Epidermal melanocyte (primary cell): ENCODE measurements at regions not wholly inside any gene's neighbourhood (a gene's known extent, or its start where the extent isn't known, plus 50 kb on each side); places are given as distances from the start of the nearest gene placed in this dataset.
"Not testable (repeated sequence)": the region's sequence is repeated elsewhere in the genome, so short reads cannot be mapped to it uniquely, and the experiment has no call there.

Experiments used
- DNase-seq: peaks from one replicate; pipeline ENCODE4 v3.0.0; 2011; ENCODE audit warnings: low spot score; ENCODE audit not compliant: insufficient read length

DNA sequence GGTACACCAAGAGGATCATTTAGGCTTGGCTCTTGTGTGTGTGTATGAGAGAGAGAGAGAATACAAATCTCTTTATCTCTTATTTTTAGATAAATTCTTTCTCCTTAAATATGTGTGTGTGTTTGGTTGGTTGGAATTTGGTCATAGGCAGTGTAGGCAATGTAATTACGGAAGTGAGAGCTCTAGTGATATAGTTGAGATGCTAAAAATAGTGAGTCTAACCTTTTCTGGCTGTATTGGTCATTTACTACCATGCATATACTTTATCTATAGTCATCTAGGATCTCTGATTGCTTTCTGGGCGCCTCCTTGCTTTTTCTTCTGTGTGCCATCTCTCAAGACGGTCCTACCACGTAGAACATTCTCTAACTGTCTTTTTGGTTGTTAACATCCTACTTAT lies 250.2 kb downstream of the NUF2 start:
- no peak for DNase-seq

DNA sequence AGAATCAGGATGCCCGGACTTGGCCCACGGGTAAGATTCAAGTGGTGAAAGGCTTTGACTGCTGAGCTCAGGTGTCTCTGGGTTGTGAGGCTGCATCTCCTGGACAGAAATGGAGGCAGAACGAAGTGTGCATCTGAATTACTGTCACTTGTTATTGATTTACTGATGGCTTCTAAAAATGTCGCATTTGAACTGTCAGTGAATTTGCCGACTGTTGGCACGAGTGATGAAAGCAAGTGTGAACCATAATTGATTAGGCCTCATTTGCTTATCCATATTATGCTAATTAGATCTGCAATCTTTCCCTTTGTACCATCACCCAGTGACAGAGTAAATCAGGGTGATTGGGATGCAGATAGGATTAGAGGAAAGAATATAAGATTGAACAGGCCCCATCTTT lies 252.4 kb downstream of the NUF2 start:
- DNase-seq = no peak

DNA sequence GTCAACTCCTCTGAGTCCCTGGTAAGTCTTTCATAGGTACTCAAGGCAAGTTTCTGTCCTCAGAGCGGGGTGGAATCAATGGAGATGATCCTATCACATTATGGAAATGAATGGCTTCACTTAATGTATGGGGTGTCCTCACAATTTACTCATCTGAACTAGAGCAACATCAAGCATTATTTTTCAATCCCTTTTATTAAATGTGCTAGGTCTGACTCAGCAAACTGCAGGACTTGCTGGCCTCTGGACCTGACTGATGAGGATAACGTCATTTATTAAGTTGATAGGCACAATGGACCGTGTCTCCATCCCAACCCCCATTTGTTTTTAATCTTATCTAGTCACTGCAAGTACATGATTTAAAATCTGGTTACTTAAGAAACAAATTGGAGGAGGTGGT lies 259.2 kb downstream of the NUF2 start:
- DNase-seq = no peak

DNA sequence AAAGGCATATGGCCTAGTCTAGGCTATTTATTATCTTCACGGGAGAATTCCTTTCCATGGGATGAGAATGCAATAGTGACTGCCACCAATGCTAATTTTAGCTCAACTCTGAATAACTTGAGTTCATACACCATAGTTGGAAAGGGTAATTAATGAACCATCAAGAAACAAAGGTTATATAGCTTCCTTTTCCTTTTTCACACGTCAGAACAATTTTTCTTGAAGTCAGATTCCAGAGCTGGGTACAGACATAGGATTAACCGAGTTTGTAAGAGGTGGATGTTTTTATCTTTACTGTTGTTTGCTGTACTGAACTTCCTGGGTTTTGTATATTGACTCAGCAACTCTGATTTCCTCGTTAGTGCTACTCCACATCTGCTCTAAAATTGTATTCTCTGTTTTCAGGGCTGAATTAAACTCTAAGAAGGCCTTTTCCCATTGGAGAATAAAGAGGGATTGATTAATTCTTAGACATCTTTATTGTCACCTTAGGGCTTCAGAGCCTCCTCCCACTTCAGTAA lies 262.0 kb downstream of the NUF2 start:
- DNase-seq = no peak

DNA sequence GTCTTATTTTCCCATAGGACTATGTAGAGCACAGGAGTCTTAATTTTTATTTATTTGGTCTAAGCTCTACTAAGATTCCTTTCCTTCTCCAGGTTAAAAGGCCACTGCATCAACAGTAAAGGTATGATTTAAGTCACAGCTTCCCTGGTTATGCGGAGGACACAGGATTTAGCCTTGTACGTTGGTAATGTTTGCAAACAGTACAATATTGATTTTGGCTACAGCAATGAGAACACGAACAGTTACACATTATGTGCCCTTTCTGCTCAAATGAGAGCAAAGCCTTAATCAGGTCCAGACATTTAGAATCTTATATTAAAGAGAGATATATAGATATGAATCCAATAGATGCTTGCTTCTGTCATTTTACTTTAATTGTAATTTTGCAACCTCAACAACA lies 264.0 kb downstream of the NUF2 start:
- DNase-seq = no peak

DNA sequence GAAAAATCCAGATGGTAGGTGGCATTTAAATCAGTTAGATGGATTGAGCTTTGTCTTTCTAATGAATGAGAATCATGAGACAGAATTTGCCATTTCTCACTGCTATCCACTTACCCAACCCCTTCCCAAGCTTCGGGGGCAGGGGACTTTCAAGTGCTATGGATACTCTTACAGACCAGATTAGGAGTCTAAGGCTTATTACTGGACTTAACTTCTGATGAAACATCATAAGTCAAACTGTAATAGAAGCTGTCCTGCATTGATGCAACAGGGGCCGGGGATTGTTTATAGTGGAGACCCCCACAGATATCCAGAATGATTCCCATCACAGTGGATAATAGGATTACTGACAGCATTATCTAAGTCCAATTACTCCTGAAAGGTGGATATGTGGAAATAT lies 267.0 kb downstream of the NUF2 start:
- DNase-seq = no peak

DNA sequence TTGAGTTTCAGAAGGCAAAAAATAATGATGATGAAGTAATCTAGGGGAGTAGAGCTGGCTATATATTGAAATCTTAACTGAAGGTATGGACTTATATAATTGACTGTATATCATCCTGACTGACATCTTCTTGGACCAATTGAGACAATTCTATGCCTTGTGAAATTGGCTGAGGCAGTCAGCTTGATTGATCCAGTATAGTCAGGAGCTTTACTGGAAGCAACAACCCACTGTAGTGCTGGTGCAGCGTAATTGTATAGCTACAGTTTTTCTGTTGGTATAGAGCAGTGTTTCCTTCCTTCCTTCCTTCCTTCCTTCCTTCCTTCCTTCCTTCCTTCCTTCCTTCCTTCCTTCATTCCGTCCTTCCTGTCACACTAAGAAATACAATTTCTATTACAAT lies 268.0 kb downstream of the NUF2 start:
- DNase-seq = no peak

DNA sequence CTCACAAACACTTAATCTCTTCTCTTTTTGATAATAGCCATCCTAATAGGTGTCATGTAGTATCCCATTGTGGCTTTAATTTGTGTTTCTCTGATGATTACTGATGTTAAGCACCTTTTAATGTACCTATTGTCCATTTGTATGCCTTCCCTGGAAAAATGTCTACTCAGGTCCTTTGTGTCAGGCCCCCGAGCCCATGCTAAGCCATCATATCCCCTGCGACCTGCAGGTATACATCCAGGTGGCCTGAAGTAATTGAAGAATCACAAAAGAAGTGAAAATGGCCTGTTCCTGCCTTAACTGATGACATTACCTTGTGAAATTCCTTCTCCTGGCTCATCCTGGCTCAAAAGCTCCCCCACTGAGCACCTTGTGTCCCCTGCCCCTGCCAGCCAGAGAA lies 269.4 kb downstream of the NUF2 start:
- not testable (repeated sequence) for DNase-seq

DNA sequence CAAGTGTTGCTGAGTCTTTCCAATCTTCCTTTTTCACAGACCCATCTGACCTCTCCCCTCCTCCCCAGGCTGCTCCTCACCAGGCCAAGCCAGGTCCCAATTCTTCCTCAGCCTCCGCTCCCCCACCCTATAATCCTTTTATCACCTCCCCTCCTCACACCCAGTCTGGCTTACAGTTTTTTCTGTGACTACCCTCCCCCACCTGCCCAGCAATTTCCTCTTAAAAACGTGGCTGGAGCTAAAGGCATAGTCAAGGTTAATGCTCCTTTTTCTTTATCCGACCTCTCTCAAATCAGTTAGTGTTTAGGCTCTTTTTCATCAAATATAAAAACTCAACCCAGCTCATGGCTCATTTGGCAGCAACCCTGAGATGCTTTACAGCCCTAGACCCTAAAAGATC lies 270.9 kb downstream of the NUF2 start:
- DNase-seq = not testable (repeated sequence)

DNA sequence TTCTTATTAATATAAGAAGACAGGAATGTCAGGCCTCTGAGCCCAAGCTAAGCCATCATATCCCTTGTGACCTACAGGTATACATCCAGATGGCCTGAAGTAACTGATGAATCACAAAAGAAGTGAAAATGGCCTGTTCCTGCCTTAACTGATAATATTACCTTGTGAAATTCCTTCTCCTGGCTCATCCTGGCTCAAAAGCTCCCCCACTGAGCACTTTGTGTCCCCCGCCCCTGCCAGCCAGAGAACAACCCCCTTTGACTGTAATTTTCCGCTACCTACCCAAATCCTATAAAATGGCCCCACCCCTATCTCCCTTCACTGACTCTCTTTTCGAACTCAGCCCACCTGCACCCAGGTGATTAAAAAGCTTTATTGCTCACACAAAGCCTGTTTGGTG lies 274.4 kb downstream of the NUF2 start:
- DNase-seq = not testable (repeated sequence)

DNA sequence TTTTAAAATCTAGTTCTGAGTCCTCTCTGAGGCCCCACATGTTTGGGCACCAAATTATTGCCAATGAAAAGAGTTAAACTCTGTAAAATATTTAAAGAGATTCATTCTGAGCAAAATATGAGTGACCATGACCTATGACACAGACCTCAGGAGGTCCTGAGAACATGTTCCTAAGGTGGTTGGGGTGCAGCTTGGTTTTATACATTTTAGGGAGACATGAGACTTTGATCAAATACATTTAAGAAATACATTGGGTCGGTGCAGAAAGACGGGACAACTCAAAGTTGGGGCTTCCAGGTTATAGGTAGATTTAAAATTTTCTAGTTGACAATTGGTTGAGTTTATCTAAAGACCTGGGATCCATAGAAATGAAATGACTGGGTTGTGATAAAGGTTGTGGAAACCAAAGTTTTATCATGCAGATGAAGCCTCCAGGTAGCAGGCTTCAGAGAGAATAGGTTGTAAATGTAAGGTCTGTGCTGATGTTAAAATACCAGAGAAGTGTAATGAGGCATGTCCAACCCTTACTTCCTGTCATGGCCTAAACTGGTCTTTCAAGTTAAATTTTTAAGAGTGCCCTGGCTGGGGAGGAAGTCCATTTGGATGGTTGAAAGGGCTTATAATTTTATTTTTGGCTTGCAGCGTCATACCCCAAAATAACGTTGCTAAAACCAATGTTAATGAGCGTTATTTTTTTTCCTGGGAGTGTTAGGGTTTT lies 274.9 kb downstream of the NUF2 start:
- no peak for DNase-seq

DNA sequence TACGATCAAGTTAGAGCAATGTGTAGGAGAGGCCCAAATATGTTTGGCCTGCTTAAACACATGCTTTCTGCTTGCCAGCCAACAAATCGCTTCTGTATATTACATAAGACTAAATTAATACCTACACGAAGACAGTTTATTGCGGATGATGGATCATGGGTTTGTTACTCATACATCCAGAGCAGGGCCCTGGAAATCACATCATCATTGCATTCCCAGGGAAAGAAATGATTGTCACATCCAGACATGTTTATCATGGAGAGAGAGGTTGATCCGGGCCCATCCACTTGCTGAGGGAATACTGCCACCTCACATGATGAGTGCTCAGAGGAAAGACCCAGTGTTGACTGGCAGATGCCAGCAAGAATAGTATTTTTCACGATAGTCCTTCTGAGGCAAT lies 282.6 kb downstream of the NUF2 start:
- DNase-seq = no peak

DNA sequence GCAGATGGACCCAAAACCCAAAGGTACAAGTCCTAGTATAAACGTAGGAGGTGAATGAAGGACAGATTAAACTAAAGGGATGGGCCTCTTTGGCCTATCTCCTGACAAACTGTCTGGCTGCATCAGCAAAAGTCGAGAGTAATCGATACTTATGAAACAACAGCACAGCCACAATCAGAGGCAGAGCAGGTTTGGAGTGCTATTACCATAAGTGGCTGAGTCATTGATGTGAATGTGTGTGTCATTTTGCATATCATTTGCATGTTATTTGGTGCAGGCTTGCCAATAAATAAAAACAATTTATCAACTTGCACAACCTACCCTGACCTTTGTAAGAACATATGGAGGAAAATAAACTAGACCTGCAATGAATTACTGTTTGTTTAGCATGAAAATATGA lies 283.1 kb downstream of the NUF2 start:
- DNase-seq = no peak

DNA sequence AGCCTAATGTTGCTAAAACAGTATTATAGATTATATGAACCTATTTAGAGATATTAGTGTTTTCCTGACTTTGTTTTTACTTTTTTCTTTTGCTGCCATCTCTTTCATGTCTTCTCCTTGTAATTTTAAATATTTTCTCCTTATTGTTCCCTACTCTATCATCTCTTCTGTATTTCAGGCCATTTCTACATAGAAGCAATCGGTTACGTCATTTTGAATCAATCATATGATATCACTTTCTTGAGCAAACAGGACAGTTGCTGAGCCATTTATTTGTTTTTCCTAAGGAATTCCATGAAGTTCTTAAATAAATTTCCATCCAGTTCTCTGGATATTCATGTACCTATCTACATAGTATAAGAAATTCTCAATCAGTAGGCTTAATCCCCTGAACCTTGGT lies 287.2 kb downstream of the NUF2 start:
- no peak for DNase-seq

DNA sequence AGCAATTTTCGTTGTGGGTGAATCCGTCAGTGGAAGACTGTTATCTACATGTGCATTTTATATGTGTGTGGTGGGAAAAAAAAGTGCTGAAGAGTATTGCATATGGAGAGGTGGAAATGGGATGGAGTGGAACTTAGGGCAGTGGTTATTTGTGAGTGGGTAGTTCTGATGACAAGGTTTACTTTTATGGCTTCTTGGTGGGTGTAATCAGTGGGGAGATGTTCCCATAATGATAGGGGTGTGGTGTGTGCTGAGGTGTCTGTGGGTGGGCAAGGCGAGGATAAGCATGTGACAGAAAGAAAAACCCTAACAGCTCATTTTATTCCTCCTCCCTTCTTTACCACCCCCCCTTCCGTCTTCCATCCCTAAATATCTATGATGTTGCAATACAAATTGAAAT lies 288.1 kb downstream of the NUF2 start:
- no peak for DNase-seq

DNA sequence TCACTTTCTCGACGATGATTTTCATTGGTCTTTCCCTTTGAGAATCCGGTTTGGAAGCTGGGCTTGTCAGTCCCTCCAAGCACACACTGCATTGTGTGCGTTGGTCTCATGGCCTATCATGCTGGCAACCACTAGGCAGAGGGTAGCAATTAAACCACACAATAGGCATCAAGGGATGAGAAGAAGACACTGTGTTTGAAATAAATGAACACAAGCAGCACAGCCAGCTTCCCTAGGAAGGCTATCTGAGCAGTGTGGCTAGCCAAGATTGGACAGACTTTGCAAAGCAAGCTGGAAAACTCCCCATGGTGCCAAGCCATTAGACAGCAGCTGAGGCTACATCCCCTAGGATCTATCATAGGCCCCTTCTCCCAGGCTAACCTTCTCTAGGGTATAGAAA lies 288.7 kb downstream of the NUF2 start:
- no peak for DNase-seq

DNA sequence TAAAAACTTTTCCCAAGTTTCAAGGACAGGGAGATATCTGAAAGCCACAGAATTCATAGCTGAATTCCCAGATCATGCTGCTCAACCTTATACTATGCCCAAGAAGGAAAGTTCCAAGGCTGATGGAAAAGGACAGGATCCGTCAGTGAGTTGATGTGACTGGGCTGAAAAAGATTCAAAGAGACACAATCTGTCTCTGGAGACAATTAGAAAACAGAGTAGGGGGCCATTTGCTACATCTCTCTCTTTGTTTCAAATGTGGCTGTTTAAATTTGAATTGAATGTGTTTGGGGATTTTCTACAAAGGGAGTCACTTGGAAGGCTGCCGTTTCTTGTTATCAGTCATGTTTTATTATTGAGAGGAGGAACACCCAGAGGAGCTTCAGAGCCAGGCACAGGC lies 292.6 kb downstream of the NUF2 start:
- no peak for DNase-seq

DNA sequence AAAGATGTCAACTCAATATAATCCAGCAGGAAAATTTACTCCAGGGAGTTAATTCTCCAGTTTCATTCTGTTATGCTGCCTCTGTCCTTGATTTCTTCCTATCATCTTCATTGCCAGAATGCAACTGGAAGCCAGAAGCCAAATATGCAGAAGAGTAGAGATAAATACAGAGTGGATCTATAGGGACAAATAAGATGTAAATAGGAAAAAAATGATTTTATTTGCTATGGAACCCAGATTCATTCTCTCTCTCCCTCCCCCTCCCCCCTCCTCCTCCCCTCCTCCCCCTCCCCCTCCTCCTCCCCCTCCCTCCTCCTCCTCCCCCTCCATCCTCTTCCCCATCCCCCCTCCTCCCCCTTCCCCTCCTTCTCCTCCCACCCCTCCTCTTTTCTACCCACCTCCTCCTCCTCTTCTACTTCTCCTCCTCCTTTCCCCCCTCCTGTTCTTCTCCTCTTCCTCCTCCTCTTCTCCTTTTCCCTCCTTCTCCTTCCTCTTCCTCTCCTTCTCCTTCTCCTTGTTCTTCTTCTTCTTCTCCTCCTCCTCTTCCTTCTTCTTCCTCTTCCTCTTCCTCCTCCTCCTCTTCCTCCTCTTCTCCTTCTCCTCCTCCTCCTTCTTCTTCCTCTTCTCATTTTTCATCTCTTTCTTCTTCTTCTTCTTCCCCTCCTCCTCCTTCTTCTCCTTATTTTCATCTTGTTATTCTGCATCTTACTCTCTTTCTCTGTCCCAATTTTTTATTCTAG lies 306.4 kb downstream of the NUF2 start:
- DNase-seq = no peak

DNA sequence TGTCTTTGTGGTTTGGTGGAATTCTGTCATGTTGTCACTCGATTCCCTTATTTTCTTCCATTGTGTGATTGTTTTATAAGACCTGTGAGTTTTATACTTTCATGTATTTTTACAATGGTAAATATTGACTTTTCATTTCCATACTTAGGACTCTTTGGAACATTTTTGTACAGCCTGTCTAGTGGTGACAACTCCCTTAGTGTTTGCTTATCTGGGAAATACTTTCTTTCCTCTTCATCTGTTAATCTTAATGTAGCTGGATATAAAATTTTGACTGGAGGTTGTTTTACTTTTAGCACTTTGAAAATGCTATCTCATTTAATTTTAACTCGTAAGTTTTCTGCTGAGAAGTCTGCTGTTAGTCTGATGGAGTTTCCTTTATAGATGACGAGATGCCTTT lies 310.5 kb downstream of the NUF2 start:
- no peak for DNase-seq

DNA sequence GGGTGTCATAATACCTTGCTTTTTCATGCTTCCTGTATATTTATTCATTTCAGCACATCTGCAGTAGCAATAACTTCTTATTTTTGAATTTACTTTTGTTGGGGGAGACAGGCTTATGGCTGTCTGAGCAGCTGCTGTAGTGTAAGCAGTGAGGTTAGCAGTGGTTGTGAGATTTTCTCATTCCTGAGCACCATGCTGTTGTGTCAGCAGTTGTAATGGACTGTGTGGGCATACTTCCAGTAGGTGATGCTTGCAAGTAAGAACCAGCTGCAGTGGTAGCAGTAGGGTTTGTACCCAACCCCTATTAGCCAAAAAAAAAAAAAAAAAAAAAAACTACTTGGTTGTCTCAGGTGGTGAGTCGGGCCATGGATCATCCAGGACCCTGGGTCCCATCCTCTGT lies 311.6 kb downstream of the NUF2 start:
- no peak for DNase-seq

DNA sequence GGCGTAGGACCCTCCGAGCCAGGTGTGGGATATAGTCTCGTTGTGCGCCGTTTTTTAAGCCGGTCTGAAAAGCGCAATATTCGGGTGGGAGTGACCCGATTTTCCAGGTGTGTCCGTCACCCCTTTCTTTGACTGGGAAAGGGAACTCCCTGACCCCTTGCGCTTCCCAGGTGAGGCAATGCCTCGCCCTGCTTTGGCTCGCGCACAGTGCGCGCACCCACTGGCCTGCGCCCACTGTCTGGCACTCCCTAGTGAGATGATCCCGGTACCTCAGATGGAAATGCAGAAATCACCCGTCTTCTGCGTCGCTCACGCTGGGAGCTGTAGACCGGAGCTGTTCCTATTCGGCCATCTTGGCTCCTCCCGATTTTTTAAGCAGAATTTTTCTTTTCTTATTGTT lies 323.9 kb downstream of the NUF2 start:
- not testable (repeated sequence) for DNase-seq

DNA sequence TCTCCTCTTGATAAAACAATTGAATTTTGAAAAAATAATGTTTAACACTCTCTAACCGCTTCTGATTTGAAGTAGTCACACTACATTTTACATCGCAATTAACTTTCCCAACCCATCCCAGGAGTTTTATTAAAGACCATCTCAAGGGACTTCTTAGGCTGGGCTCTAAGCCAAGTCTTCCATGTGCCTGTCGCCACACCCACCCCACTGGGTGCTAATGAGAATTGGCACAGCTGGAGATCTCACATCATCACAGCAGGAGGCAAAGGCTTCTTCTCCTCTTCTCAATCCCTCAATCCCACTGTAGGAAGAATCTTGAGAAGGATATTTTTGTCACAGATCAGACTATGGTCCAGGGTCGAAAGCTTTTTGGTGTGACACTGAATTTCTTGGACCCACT lies 328.9 kb downstream of the NUF2 start:
- no peak for DNase-seq

DNA sequence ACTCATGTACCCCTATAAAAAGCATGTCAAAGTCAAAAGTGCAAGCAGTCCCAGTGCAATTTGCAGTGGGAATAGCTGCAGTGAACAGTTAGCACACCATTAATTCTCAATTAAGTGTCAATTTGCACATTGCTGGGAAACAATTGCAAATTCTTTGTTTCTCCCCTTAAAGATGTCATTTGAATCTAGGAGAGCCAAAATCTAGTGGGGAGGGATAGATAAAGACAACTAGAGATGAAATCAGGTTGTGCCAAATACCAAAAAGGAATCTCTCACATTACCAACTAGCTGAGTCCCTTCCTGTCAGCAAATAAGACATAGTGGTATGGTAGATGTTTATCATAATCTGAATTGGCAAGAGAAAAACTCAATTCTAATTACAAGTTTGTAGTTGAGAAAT lies 330.7 kb downstream of the NUF2 start:
- no peak for DNase-seq
